DMS 273 (cell line): ENCODE measurements at regions not wholly inside any gene's neighbourhood (a gene's known extent, or its start where the extent isn't known, plus 50 kb on each side); places are given as distances from the start of the nearest gene placed in this dataset.

Source experiments
- DNase-seq: peaks from one replicate; lab custom pipeline; 2025; ENCODE audit not compliant: unreplicated experiment; lab: John Stamatoyannopoulos, UW

GRCh38 chr12:104858611-104859543, 99.2 kb downstream of the SLC41A2 start:
- DNase-seq, result no peak

GRCh38 chr12:104856531-104856930, 101.6 kb downstream of the SLC41A2 start:
- DNase-seq, result no peak

- no peak for DNase-seq
Measured at GRCh38 chr12:104855599-104855998, 102.5 kb downstream of the SLC41A2 start.

GRCh38 chr12:104852896-104853295, 105.2 kb downstream of the SLC41A2 start:
- no peak for DNase-seq

GRCh38 chr12:104852102-104852501, 106.0 kb downstream of the SLC41A2 start:
- DNase-seq, result no peak

- DNase-seq, result no peak
Measured at GRCh38 chr12:104850781-104851180, 107.3 kb downstream of the SLC41A2 start.

- no peak for DNase-seq
Measured at GRCh38 chr12:104846056-104846767, 111.9 kb downstream of the SLC41A2 start.

GRCh38 chr12:104844123-104844522, 114.0 kb downstream of the SLC41A2 start:
- DNase-seq, result no peak

- DNase-seq, result no peak
Measured at GRCh38 chr12:104840262-104840661, 117.8 kb downstream of the SLC41A2 start.

- no peak for DNase-seq
Measured at GRCh38 chr12:104835317-104835716, 122.8 kb downstream of the SLC41A2 start.

- DNase-seq, result peak; percentile 41
Measured at GRCh38 chr12:104834607-104835006, 123.5 kb downstream of the SLC41A2 start.

GRCh38 chr12:104833756-104834155, 124.3 kb downstream of the SLC41A2 start:
- no peak for DNase-seq

- DNase-seq, result peak; percentile 94
Measured at GRCh38 chr12:104828015-104828414, 130.1 kb downstream of the SLC41A2 start.

- peak; percentile 61 for DNase-seq
Measured at GRCh38 chr12:104827587-104827986, 130.5 kb downstream of the SLC41A2 start.

- peak; percentile 43 for DNase-seq
Measured at GRCh38 chr12:104825408-104825807, 132.7 kb downstream of the SLC41A2 start.

- peak; percentile 99 for DNase-seq
Measured at GRCh38 chr12:104823985-104824461, 134.1 kb downstream of the SLC41A2 start.

- DNase-seq, result no peak
Measured at GRCh38 chr12:104822941-104823340, 135.1 kb downstream of the SLC41A2 start.

GRCh38 chr12:104816845-104817503, 141.1 kb downstream of the SLC41A2 start:
- DNase-seq, result no peak

GRCh38 chr12:104815935-104816334, 142.2 kb downstream of the SLC41A2 start:
- DNase-seq, result no peak

GRCh38 chr12:104814944-104815343, 143.1 kb downstream of the SLC41A2 start:
- no peak for DNase-seq
